Astrocyte (in vitro differentiated cells and primary cell): ENCODE measurements at regions not wholly inside any gene's neighbourhood (a gene's known extent, or its start where the extent isn't known, plus 50 kb on each side); places are given as distances from the start of the nearest gene placed in this dataset.

Experiments used
- DNase-seq: peaks from one replicate; pipeline ENCODE4 v3.0.0-alpha.2; 2010; ENCODE audit warnings: low read depth
- FAIRE-seq: peaks from 2 replicates; lab custom pipeline; 2011; peaks lifted over from hg19 to GRCh38; lab: Jason Lieb, UNC
- H2AFZ ChIP-seq: 2 replicates; pipeline ENCODE4 v1.6.0; 2012; ENCODE audit warnings: low read depth, low read length, inconsistent platforms
- H3K27ac ChIP-seq: 2 replicates; pipeline ENCODE4 v1.5.1; 2011; ENCODE audit warnings: low read depth, low read length, inconsistent platforms
- H3K27me3 ChIP-seq: 2 replicates; pipeline ENCODE4 v1.6.0; 2011; ENCODE audit warnings: low read length, inconsistent platforms; ENCODE audit not compliant: insufficient read depth
- H3K36me3 ChIP-seq: 2 replicates; pipeline ENCODE4 v1.5.1; 2011; ENCODE audit warnings: low read length, inconsistent platforms; ENCODE audit not compliant: insufficient read depth
- H3K4me1 ChIP-seq: 2 replicates; pipeline ENCODE4 v1.5.1; 2011; ENCODE audit warnings: low read length, inconsistent platforms; ENCODE audit not compliant: insufficient read depth
- H3K4me2 ChIP-seq: 2 replicates; pipeline ENCODE4 v1.6.0; 2012; ENCODE audit warnings: low read length, inconsistent platforms
- H3K4me3 ChIP-seq: 2 replicates; pipeline ENCODE4 v1.5.1; 2011; ENCODE audit warnings: low read depth, mild to moderate bottlenecking, low read length, inconsistent platforms; ENCODE audit not compliant: insufficient read depth
- H3K79me2 ChIP-seq: 2 replicates; pipeline ENCODE4 v1.6.0; 2012; ENCODE audit warnings: mild to moderate bottlenecking, low read length, inconsistent platforms; ENCODE audit not compliant: insufficient read depth
- H3K9ac ChIP-seq: 2 replicates; pipeline ENCODE4 v1.6.0; 2012; ENCODE audit warnings: mild to moderate bottlenecking, low read length, inconsistent platforms
- H3K9me3 ChIP-seq: 2 replicates; pipeline ENCODE4 v1.5.1; 2012; ENCODE audit warnings: low read depth, mild to moderate bottlenecking, low read length, inconsistent platforms; ENCODE audit not compliant: insufficient read depth
- H4K20me1 ChIP-seq: 2 replicates; pipeline ENCODE4 v1.6.0; 2012; ENCODE audit warnings: low read length, inconsistent platforms; ENCODE audit not compliant: insufficient read depth
- H3K27ac Mint-ChIP-seq: one replicate; pipeline ENCODE4 v1.8.0; 2021; ENCODE audit warnings: mild to moderate bottlenecking, mixed read lengths; ENCODE audit not compliant: unreplicated experiment
- H3K27me3 Mint-ChIP-seq: one replicate; pipeline ENCODE4 v1.8.0; 2021; ENCODE audit warnings: low read depth, mixed read lengths; ENCODE audit not compliant: unreplicated experiment
- H3K36me3 Mint-ChIP-seq: one replicate; pipeline ENCODE4 v1.8.0; 2021; ENCODE audit warnings: low read depth, mixed read lengths; ENCODE audit not compliant: unreplicated experiment
- H3K4me1 Mint-ChIP-seq: one replicate; pipeline ENCODE4 v1.8.0; 2021; ENCODE audit warnings: low read depth, mixed read lengths; ENCODE audit not compliant: unreplicated experiment
- H3K4me3 Mint-ChIP-seq: one replicate; pipeline ENCODE4 v1.8.0; 2021; ENCODE audit warnings: mild to moderate bottlenecking, moderate library complexity, mixed read lengths; ENCODE audit not compliant: unreplicated experiment
- H3K9me3 Mint-ChIP-seq: one replicate; pipeline ENCODE4 v1.8.0; 2021; ENCODE audit warnings: mild to moderate bottlenecking, mixed read lengths; ENCODE audit not compliant: unreplicated experiment
- EZH2 ChIP-seq: IDR thresholded peaks from 2 replicates; pipeline ENCODE4 v1.6.1; 2012; ENCODE audit warnings: mild to moderate bottlenecking, low read length, inconsistent platforms; ENCODE audit not compliant: insufficient read depth
- TF ChIP-seq, protein P1 (sequence below): IDR thresholded peaks from 2 replicates; pipeline ENCODE4 v1.5.1; 2011; ENCODE audit warnings: low read depth, mild to moderate bottlenecking, inconsistent platforms, low read length, moderate library complexity; ENCODE audit not compliant: insufficient read depth

GRCh38 chr13:91269237-91269636 is 78.2 kb upstream of the MIR17HG start:
- TF ChIP-seq, protein P1, sequence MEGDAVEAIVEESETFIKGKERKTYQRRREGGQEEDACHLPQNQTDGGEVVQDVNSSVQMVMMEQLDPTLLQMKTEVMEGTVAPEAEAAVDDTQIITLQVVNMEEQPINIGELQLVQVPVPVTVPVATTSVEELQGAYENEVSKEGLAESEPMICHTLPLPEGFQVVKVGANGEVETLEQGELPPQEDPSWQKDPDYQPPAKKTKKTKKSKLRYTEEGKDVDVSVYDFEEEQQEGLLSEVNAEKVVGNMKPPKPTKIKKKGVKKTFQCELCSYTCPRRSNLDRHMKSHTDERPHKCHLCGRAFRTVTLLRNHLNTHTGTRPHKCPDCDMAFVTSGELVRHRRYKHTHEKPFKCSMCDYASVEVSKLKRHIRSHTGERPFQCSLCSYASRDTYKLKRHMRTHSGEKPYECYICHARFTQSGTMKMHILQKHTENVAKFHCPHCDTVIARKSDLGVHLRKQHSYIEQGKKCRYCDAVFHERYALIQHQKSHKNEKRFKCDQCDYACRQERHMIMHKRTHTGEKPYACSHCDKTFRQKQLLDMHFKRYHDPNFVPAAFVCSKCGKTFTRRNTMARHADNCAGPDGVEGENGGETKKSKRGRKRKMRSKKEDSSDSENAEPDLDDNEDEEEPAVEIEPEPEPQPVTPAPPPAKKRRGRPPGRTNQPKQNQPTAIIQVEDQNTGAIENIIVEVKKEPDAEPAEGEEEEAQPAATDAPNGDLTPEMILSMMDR = no peak
- no peak for TF ChIP-seq EZH2
- Histone ChIP-seq H3K27ac (no peak overlapping the region), H3K4me3 (no peak overlapping the region), H3K27me3 (no peaks in the 10 kb centered on the region), H3K9me3 (no peaks in the 10 kb centered on the region), H2AFZ (no peak overlapping the region), H3K4me2 (no peak overlapping the region), H3K36me3 (no peaks in the 10 kb centered on the region), H3K9ac (no peak overlapping the region), H4K20me1 (no peaks in the 10 kb centered on the region), H3K79me2 (no peaks in the 10 kb centered on the region), H3K4me1 (no peaks in the 10 kb centered on the region)
- no peaks in the 10 kb centered on the region for H3K36me3 Mint-ChIP-seq
- DNase-seq = no peak
- H3K9me3 Mint-ChIP-seq = peaks cover 9% of the 10 kb centered on the region
- H3K27ac Mint-ChIP-seq = no peak overlapping the region
- no peak for FAIRE-seq
- no peaks in the 10 kb centered on the region for H3K27me3 Mint-ChIP-seq
- H3K4me1 Mint-ChIP-seq = peaks cover 12% of the 10 kb centered on the region
- no peak overlapping the region for H3K4me3 Mint-ChIP-seq

DNA sequence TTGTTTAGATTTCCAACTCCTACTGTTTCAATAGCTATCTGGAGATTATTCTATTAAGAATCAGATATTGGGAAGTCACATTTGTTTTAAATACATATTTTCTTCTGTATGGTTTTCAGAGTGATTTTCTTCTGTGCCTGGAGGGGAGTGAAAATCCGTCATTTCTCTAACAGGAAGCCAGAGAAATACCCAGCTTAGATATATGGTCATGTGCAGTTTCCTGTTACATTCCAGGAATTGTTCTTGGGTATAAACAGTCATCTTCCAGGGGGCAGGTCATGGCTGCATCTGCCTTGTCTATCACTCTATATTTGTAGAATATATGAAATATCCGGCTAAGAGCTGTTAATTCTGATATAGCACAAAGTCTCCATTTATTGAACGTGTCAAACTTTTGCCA is 77.5 kb upstream of the MIR17HG start:
- Histone ChIP-seq H3K4me3 (no peak overlapping the region), H3K4me1 (no peaks in the 10 kb centered on the region), H3K4me2 (no peak overlapping the region), H3K27ac (no peak overlapping the region), H3K9ac (no peak overlapping the region), H3K9me3 (no peaks in the 10 kb centered on the region), H3K27me3 (no peaks in the 10 kb centered on the region), H2AFZ (no peak overlapping the region), H3K36me3 (no peaks in the 10 kb centered on the region), H3K79me2 (no peaks in the 10 kb centered on the region), H4K20me1 (no peaks in the 10 kb centered on the region)
- no peak for TF ChIP-seq EZH2
- Mint-ChIP-seq H3K9me3 (peaks cover 9% of the 10 kb centered on the region), H3K36me3 (no peaks in the 10 kb centered on the region), H3K4me1 (peaks cover 12% of the 10 kb centered on the region), H3K27ac (peak overlapping the region; percentile 97), H3K4me3 (peak overlapping the region; percentile 62), H3K27me3 (no peaks in the 10 kb centered on the region)
- no peak for DNase-seq
- no peak for FAIRE-seq

DNA sequence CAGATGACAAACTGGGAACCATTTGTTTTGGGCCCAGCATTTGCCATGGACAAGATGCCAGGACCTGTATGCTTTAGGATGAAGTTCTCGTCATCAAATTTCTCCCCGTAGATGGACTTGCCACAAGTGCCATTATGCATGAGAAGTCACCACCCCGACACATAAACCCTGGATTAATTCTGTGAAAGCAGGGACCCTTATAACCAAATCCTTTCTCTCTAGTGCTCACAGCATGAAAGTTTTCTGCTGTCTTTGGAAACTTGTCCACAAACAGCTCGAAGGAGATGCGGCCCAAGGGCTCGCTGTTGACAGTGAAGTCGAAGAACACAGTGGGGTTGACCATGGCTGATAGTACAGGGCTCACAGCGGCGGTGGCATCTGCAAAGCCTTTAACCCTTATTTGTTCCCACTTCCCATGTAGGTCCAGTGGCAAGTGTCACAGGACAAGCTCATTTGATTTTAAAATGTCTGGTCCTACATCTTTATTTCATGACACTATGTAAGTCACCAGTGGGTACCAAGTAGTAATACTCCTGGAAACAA is 75.2 kb upstream of the MIR17HG start:
- peaks cover 12% of the 10 kb centered on the region for H3K4me1 Mint-ChIP-seq
- DNase-seq (no peak), FAIRE-seq (no peak)
- H3K9ac ChIP-seq = no peak overlapping the region
- no peak overlapping the region for H3K27ac ChIP-seq
- no peak overlapping the region for H3K4me3 ChIP-seq
- H3K27ac Mint-ChIP-seq = no peak overlapping the region
- no peaks in the 10 kb centered on the region for H3K9me3 ChIP-seq
- no peaks in the 10 kb centered on the region for H3K36me3 ChIP-seq
- no peak overlapping the region for H3K4me2 ChIP-seq
- no peaks in the 10 kb centered on the region for H3K27me3 ChIP-seq
- peaks cover 5% of the 10 kb centered on the region for H3K9me3 Mint-ChIP-seq
- TF ChIP-seq EZH2 = no peak
- TF ChIP-seq, protein P1 = no peak
- H3K4me1 ChIP-seq = no peaks in the 10 kb centered on the region
- no peak overlapping the region for H2AFZ ChIP-seq
- H3K4me3 Mint-ChIP-seq = no peak overlapping the region
- H3K36me3 Mint-ChIP-seq = no peaks in the 10 kb centered on the region
- no peaks in the 10 kb centered on the region for H4K20me1 ChIP-seq
- no peaks in the 10 kb centered on the region for H3K79me2 ChIP-seq
- H3K27me3 Mint-ChIP-seq = no peaks in the 10 kb centered on the region
